HK-2 (cell line): ENCODE measurements at regions not wholly inside any gene's neighbourhood (a gene's known extent, or its start where the extent isn't known, plus 50 kb on each side); places are given as distances from the start of the nearest gene placed in this dataset.

ENCODE experiments used
- DNase-seq: peaks from one replicate; pipeline ENCODE4 v3.0.0-alpha.2; 2018; ENCODE audit not compliant: unreplicated experiment

- no peak for DNase-seq
Observed at GRCh38 chr21:41076064-41076463, 91.9 kb upstream of the BACE2 start.

- no peak for DNase-seq
Observed at GRCh38 chr21:41079159-41079558, 88.8 kb upstream of the BACE2 start.

- no peak for DNase-seq
Observed at GRCh38 chr21:41080485-41081121, 87.4 kb upstream of the BACE2 start.

GRCh38 chr21:41086569-41086968 lies 81.4 kb upstream of the BACE2 start:
- no peak for DNase-seq

GRCh38 chr21:41090981-41091380 lies 77.0 kb upstream of the BACE2 start:
- DNase-seq, result no peak

- no peak for DNase-seq
Observed at GRCh38 chr21:41091616-41092015, 76.3 kb upstream of the BACE2 start.

GRCh38 chr21:41092312-41092711 lies 75.6 kb upstream of the BACE2 start:
- no peak for DNase-seq

- DNase-seq, result no peak
Observed at GRCh38 chr21:41095983-41096382, 72.0 kb upstream of the BACE2 start.

GRCh38 chr21:41098076-41098475 lies 69.9 kb upstream of the BACE2 start:
- DNase-seq, result no peak

- no peak for DNase-seq
Observed at GRCh38 chr21:41098481-41099042, 69.4 kb upstream of the BACE2 start.

- DNase-seq, result no peak
Observed at GRCh38 chr21:41100826-41101550, 67.0 kb upstream of the BACE2 start.

GRCh38 chr21:41102281-41102680 lies 65.7 kb upstream of the BACE2 start:
- DNase-seq, result no peak

- DNase-seq, result no peak
Observed at GRCh38 chr21:41107602-41108001, 60.4 kb upstream of the BACE2 start.

GRCh38 chr21:41108668-41109585 lies 59.0 kb upstream of the BACE2 start:
- DNase-seq, result no peak

- DNase-seq, result no peak
Observed at GRCh38 chr21:41110161-41110560, 57.8 kb upstream of the BACE2 start.

GRCh38 chr21:41110664-41111063 lies 57.3 kb upstream of the BACE2 start:
- DNase-seq, result no peak

- DNase-seq, result no peak
Observed at GRCh38 chr21:41111681-41112080, 56.3 kb upstream of the BACE2 start.

GRCh38 chr21:41112740-41113692 lies 54.9 kb upstream of the BACE2 start:
- peak; percentile 51 for DNase-seq

GRCh38 chr21:41115851-41116250 lies 52.1 kb upstream of the BACE2 start:
- no peak for DNase-seq
